HG02973 (cell line): ENCODE measurements at regions not wholly inside any gene's neighbourhood (a gene's known extent, or its start where the extent isn't known, plus 50 kb on each side); places are given as distances from the start of the nearest gene placed in this dataset.

Experiments
- ATAC-seq: cut with Tn5 transposase; IDR thresholded peaks from one replicate; pipeline ENCODE4 v1.9.1; 2021; ENCODE audit warnings: moderate library complexity; ENCODE audit not compliant: unreplicated experiment

- ATAC-seq: no peak
Measured at GRCh38 chr20:52590100-52590499, 382.1 kb upstream of the TSHZ2 start.

GRCh38 chr20:52589251-52589812 lies 382.8 kb upstream of the TSHZ2 start:
- no peak for ATAC-seq

- ATAC-seq: no peak
Measured at GRCh38 chr20:52586660-52587059, 385.5 kb upstream of the TSHZ2 start.

DNA sequence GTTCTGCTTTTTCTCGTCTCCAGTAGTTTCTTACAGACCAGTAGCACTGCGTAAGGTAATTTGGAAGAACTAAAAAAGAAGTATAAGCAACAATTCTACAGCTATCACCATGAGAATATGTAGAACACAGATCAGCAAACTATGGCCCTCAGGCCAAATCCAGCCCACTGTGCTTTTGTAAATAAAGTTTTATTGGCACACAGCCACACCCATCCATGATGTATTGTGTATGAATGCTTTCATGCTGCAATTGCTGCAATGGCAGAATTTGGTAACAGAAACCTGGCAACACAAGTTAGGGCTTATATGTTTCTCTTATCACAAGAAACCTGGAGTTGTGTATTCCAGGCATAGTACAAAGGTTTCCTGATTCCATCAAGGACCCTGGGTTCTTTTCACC lies 386.8 kb upstream of the TSHZ2 start:
- ATAC-seq: no peak

DNA sequence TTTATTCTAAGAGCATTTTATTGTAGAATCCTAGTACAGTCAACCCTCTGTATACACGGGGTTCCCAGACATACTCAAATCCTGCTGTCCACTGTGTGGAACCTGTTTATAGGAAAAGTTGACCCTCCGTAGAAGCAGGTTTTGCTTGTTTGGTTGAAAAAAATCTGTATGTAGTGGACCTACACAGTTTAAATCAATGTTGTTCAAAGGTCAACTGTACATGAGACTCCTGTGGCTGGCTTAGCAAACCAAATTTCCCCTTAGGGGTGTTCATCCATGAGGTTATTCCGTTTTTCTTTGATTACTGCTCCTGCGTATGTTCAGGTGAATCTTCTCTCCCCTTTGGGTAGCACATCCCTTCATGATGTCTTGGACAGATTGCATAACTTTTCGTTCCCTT lies 387.0 kb upstream of the ZFP64 start:
- no peak for ATAC-seq

DNA sequence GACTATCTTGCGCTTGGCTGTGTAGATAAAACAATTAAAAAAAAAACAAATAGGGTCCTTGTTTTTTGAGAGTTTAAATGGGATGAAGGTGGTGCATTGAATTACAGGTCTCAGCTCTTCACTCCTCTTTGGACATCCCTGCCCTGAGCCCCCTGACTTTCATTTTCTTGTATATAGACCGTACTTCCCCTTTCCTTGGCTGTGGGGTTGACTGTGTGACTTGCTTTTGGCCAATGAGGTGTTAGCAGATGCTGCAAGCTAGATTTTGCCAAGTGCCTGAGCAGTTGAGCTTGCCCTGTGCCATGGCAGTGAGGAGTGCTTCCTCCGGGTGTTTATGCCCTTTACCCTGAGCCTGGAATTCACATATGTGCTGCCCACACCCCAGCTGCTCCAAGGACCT lies 386.1 kb upstream of the ZFP64 start:
- no peak for ATAC-seq

DNA sequence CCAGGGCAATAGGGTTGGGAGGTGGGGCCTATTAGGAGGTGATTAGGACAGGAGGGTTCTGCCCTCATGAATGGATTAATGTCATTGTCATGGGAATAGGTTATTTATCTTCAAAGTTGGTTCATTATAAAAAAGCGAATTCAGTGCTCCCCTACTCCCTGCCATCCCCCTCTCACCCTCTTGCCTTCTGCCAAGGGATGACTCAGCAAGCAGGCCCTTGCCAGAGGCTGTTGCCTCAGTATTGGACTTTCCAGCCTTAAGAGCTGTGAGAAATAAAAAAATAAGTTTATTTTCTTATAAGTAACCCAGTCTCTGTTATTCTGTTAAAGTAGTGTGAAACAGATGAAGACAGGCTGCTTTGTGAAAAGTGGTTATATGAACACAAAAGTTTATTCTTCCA lies 381.1 kb upstream of the ZFP64 start:
- ATAC-seq: no peak

GRCh38 chr20:52569201-52569600 lies 377.6 kb upstream of the ZFP64 start:
- ATAC-seq: no peak

DNA sequence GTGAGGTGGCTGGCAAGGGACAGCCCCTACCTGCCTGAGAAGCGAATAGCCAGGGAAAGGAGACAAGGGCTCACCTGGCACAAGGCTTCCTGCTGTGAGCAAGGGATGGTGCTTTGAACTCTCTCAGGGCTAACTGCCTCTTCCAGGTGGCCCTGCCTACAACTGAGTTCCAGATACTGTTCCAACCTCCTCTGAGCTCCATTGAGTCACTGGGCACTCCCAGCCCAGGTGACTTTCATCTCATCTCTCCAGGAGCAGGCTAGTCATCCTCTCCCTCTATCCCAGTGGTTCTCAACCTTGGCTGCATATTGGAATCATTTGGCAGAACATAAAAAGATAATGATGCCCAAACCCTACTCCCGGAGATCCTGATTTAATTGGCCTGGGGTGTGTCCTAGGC lies 374.0 kb upstream of the ZFP64 start:
- no peak for ATAC-seq

DNA sequence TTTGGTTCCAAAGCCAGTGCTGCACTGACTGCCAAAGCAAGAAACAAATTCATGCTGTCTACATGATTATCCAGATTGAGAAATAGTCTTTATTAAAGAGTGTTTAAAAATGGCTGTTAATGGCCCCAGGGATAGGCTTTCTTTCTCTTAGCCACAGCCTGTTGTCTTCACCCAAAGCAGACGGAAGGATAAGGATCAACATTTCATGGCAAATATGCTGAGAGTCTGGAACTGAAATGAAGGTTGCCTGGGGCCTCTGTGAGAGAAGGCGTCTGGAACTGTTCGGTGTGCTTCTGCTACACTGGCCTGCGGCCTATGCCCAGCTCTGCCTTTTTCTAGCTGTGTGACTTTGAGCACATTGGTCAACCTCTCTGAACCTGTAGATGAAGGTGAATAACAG lies 373.0 kb upstream of the ZFP64 start:
- ATAC-seq: no peak

- no peak for ATAC-seq
Measured at GRCh38 chr20:52552181-52552872, 360.7 kb upstream of the ZFP64 start.

DNA sequence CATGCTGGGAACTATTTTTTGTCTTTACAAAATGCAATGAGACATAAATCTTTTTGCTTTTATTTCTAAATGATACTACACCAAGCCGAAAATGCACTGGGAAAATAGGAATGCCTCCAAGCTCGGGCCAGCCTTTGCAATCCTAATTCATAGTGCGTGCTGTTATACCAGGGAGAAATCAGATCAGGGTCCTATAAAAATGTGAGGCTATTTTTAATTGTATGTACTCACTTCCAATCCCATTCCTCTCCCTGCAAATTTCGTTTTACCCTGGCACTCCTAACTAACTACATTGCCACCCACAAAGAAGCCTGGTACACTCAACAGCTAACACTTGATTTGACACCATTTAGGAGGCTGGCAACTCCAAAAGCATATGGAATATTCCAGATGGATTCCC lies 350.6 kb upstream of the ZFP64 start:
- no peak for ATAC-seq

DNA sequence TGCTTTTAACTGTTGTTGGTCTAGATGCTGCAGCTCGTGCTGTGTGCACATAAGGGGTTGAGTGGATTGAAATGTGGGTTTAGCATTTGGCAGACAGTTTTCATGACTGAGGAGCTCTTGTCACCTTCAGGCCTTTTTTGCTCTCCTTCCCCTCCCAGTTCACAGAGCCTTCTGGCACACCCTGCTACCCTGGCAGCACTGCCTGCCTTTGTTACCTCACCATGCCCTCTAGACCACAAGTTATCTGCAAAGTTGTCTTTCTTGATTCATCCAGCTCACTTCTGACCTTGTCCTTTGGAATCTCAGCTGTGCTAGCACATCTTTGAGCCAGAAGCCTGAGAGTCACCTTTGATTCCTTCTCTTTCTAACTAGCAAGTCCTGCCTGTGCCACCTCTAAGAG lies 348.9 kb upstream of the ZFP64 start:
- no peak for ATAC-seq

DNA sequence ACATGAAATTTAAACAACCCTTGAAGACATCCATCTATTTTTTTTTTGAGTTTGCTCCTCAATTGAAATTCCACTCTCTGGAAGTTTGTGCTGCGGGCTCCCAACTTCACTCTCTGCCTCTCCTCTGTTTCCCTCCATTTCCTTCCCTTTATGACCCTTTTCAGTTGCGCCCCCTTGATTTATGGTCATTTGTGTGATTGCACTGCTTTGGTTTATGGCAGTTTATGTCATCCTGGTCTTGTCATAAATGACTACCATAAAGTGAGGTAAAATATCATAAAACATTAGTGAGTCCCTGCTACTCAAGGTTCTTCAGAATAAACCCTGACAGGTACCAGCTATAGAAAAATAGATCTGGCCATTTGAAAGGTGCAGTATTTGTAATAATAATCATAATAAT lies 348.3 kb upstream of the ZFP64 start:
- no peak for ATAC-seq

GRCh38 chr20:52536841-52537400 lies 345.3 kb upstream of the ZFP64 start:
- no peak for ATAC-seq

- ATAC-seq: no peak
Measured at GRCh38 chr20:52536040-52536439, 344.5 kb upstream of the ZFP64 start.

DNA sequence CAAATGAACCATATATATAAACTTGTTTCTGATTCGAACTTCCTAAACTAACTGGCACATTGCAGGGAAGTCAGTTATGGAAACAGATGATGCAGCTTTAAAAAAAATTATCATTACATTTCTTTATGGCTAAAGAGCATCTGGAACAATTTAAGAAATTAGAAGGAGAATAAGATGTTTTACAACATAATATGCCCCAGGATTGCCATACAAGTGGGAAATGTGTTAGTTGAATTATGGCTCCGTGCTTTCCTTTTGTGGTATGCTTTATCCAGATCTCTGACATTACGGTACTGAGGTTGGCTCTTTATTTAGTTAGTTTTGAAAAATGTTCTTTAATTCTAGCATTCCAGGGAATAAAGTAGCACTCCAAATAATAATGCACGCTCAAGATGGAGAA lies 343.0 kb upstream of the ZFP64 start:
- no peak for ATAC-seq

DNA sequence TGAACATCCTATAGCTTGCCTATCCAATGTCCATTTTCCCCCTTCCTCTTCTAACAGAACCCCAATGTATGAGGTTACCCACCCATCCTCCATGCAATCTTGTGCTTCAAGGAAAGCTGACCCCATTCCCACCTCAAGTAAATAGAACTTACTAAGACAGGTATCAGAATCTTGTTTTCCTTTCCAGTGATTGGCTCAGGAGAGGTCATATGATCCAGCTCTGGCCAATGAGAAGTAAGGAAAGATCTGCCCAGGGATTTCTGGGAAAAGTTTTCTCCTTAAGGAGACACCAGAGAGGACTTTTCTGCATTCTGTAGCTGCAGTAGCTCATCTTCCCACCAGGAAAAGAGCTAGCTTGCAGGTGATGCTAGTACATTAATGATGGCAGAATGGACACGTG lies 341.8 kb upstream of the ZFP64 start:
- no peak for ATAC-seq

GRCh38 chr20:52532674-52533073 lies 341.1 kb upstream of the ZFP64 start:
- ATAC-seq: no peak

DNA sequence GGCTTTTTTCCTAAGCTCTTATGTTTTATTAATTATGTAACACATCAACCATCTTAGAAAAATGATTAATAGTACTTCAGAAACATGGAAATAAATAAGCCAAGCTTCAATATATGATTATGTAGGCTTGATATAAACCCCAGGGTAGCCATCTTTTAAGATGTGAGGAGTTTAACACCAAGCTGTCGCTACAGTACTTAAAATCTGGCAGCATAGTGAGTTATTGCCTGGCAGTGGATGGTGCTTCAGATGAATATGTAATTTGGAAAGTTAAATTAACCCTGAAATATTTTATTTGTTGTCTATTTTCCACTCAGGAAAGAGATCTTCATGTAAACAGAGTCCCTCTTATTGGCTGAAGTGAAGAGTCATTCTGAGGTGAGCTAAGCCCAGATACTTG lies 339.0 kb upstream of the ZFP64 start:
- ATAC-seq: no peak

GRCh38 chr20:52529826-52530225 lies 338.2 kb upstream of the ZFP64 start:
- ATAC-seq: no peak

DNA sequence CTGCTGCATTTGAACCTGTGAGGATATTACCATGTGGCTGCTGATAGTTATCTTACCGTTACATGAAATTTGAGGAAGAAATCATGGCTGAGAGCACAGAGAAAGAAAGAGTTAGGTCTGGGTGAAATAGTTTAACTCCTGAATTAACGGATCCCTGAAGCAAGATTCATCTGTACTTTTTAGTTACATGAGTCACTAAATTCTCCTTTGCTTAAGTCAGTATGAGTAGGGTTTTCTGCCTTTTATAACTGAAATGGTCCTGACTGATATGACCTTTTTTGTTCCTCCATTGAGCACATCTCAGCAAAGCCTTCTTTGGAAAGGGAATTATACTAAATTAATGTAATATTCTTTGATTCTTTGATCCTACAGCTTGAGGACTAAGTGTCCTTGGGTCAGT lies 333.3 kb upstream of the ZFP64 start:
- ATAC-seq: no peak

GRCh38 chr20:52518735-52519134 lies 327.2 kb upstream of the ZFP64 start:
- no peak for ATAC-seq
